Stimulated activated CD8-positive, alpha-beta memory T cell treated with anti-CD3 and anti-CD28 coated beads, Interleukin-15, amount 100 ng/mL, for 24 hours (primary cell): ENCODE measurements at regions not wholly inside any gene's neighbourhood (a gene's known extent, or its start where the extent isn't known, plus 50 kb on each side); places are given as distances from the start of the nearest gene placed in this dataset.

Source experiments
- DNase-seq: peaks from one replicate; pipeline ENCODE4 v3.0.0-alpha.2; 2020; ENCODE audit warnings: low read depth

DNA sequence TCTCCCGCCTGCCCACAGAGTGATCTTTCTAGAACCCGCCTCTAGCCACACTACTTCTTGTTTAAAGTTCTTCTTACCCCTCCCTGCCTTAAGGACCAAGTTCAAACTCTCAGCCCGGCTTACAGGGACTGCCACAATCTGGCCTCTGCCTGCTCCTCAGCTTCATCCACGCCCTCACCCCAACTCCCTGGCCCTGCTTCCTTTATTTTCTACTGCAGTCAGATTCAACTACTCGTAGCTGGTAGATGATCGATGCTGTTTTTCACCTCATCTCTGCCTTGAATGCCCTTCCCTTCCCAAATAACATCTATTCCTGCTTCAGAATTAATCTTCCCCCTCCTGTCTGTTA, 508.5 kb downstream of the RPS24 start:
- no peak for DNase-seq

DNA sequence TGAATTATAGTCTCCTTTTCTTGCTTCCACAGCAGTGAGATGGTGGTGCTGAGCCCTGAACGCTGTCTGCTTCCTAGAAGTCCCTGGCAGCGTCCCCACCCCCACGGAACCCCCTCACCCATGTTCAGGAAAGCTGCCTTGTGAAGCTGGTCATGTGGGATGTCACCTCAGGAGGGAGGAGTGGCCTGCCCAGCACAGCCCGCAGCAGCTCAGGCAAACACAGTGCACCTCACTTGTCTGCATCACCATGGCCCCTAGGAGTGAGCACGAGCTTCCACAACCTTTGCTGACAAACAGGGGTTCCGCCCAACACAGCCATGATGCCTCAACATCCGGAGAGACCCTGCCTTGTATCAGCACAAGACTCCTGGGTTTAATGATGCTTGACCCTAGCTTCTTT, 508.9 kb downstream of the RPS24 start:
- no peak for DNase-seq

DNA sequence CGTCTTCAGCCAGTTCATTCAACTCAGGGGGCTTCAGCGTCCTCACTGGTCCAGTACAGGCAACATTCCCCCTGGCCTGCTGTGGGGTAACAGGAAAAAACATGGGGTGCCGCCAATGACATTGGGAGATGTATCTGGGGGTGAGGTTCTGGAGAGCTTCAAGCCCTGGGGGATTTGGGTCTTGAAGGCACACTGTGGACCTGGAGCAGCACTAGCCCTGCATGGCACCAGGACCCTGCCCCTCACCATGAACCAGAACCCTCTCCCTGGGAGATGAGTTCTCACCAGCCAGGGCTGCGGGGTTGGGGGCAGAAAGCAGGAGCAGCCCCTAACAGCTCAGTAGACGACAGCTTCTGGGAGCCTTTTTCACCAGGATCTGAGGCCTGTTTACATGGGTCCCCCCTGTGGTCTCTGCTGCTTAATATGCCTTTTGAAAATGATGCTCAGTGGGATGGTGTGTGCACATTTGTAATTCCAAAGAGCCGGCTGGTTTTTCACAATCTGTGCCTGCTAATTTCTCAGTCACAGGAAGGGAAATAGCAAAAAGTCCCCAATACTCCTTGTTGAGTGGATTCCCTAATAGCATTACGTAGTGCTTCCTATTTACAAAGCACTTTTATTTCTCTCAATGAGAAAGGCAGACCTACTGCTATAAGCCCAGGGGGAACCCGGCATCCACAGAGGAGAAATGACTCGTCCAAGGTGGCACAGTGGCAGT, 509.5 kb downstream of the RPS24 start:
- no peak for DNase-seq

DNA sequence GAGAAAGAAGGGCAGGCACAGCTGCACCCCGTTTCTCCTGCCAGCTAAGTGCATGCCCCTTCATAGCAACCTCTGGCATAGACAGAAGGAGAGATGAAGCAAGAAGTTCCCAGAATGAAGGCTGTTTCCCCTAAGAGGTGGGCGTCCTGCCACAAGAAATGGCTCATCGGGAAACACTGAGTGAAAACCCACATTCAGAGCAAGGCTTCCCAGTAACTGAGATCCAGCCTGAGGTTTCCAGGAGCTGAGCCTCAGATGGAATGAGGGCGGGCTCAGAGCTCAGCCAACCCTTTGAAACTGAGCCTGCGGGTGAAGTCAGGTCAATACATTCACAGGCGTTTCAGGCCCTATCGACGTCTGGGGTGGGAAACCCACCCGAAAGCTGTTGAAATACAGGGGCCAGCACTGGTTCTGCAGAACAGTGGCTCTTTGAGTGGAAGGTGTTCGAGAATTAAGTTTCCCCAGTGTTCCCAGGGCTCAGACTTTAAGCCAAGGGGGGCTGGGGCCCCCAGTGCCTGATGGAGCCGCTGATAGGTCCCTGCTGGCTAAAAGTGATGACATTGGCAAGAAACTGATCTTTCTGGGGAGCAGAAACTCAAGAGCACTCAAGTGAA, 510.2 kb downstream of the RPS24 start:
- DNase-seq: no peak

DNA sequence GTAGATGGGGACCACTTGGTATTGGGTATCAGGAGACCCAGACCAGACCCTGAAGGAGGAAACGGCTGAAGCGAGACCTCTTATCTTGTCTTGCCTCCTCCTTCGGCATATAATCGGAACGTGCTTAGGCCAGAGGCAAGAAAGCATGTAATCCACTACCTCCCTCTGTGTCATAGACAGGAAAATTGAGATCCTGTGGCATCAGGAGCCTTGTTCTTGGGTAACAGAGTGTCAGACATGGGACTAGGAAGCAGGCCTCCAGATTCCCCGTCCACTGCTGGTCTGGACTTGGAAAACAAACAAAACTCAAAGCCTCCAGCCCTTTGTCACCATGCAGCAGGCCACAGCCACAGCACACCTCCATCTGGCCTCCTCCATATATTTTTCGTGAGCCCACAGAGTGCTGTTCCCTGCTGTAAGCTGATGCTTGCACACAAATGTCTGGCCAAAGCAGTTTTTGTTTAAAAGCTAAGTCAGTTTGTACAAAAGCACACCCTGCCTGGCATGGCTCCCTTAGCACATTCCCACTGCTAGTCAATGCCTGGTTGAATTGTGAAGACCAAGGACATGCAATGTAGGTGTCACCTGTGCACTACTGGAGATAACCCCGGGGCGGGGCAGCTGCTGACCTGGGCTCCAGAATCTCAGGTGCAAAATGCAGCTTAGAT, 510.9 kb downstream of the RPS24 start:
- DNase-seq: no peak

DNA sequence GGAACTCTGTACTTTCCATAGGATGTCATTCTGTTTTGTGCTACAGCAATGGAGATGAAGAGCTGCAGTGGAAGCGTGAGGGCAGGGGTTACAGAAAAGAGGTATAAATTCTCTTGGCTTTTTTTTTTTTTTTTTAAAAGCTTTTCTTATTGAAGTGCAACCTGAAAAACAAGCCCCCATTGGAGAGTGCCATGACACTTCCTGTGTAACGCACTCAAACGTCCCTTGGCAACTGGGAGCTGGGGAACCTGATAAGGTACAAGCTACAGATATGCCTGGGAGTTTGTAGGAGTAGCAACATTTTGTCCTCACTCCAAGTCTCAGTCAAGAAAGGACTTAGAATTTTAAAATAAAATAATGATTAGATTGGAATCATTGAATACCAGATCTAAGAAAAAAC, 512.1 kb downstream of the RPS24 start:
- DNase-seq: no peak

DNA sequence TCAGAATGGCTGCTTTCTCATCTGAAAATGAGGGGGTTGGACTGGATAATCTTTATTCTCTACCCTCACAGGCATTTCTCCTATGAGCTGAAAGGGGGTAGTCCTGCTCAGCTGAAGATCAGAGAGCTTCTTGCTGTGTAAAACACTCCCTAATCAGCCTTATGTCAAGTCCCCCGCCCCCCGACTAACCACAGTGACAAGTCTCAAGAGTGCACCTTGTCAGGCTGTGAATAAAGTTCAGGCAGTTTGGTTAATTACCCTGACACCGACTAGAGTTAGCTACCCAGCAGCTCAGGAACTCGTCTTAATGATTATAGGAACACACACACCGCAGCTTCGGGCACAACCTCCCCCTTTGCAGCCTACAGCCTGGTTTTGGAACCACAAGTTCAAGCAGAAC, 513.7 kb downstream of the RPS24 start:
- no peak for DNase-seq

DNA sequence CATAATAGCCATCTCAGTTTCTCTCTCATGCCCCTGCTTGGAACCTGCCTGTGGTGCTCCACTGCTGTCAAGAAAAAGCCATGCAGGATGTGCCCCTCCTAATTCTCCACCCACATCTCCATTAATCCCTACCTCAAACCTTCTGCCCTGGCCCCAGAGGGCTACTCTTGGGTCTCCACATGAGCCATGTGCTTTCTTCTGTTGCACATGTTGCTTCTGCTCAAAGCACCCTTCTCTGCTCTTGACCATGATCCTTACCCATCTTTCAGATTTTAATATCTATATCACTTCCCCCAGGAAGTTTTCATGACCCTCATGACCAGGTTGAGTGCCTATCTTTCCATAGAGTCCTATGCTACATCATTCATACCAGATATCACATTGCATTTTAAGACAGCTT, 514.2 kb downstream of the RPS24 start:
- DNase-seq: no peak

DNA sequence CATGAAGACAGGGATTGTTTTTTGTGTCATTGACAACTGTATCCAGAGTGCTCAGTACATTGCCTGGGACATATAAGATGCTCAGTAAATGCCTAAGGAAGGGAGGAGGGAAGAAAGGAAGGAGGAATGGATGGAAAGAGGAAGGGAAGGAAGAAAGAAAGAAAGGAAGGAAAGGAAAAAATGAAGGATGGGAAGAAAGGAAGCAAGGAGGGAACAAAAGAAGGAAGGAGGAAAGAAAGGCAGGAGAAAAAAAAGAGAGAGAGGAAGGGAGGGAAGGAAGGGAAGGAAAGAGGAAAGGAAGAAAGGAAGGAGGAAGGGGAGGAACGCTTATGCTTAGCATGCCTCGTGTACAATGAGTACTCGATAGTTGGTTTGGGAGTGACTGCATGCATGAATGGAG, 514.7 kb downstream of the RPS24 start:
- no peak for DNase-seq

DNA sequence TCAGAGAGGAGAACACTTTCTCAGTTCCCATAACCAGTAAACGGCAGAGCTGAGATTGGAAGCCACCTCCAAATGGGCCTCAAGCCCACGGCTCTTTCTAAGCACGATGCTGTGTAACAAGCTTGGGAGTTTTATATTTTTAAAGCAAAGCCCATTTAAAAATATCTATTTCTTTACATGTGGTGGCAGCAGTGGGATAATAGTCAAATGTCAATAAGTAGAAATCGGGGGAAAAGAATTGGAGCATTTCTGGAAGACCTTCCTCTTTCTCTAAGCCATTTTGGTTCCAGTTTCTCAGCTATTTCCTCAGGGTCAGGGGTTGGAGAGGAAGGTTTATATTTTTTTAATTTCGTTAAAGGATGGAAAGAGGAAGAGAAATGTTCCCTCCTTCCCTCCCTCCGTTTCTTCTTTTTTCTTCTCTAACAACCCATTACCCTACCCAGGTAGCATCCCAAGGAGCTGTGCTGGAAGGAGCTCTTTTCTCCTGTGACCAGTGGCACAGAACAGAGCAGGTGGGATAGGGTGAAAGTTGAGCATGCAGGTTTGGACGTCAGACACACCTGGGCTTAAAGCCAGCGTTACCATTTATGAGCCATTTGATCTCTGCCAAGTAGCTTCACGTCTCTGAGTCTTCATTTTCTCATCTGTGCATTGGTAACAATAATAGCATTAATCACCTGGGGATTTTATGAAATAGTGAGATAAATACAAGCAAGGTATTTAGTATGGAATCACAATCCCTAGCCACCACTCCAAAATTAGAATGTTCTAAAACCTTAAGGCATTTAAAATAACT, 515.7 kb downstream of the RPS24 start:
- no peak for DNase-seq

DNA sequence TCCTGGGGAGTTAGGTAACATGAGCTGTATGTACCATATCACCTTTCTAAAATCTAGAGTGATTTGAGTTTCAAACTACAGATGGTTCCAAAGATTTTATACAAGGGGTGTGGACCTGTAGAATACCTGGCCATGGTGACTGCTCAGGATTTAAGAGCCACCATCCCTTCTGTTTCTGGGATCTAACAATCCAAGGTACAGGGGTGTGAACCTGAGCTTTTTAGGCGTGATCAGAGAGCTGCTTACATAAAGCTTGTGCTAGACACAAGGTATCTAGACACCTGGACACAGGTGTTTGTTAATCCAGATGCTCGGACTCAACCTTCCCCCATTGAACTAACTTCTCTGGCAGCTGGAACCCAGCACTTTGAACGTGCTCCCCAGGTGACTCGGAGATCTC, 516.4 kb downstream of the RPS24 start:
- no peak for DNase-seq

DNA sequence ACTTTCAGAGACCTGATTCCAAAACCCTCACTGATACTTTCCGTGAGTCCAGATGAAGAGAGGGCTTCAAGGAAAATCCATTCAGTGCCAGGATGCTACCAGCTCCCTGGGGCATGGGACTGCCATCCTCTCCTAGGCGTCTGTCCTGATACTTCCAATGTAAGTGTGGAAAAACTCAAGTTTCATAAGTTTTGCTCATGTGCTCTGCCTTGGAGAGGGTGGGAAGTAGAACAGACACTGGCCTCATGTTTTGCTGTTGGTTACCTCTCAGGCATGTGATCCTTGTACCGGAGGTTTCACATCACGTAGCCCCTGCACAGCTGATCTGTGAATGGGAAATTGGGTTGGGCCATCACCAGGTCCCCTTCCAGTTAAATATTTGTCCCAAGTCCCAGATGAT, 517.1 kb downstream of the RPS24 start:
- DNase-seq: no peak

DNA sequence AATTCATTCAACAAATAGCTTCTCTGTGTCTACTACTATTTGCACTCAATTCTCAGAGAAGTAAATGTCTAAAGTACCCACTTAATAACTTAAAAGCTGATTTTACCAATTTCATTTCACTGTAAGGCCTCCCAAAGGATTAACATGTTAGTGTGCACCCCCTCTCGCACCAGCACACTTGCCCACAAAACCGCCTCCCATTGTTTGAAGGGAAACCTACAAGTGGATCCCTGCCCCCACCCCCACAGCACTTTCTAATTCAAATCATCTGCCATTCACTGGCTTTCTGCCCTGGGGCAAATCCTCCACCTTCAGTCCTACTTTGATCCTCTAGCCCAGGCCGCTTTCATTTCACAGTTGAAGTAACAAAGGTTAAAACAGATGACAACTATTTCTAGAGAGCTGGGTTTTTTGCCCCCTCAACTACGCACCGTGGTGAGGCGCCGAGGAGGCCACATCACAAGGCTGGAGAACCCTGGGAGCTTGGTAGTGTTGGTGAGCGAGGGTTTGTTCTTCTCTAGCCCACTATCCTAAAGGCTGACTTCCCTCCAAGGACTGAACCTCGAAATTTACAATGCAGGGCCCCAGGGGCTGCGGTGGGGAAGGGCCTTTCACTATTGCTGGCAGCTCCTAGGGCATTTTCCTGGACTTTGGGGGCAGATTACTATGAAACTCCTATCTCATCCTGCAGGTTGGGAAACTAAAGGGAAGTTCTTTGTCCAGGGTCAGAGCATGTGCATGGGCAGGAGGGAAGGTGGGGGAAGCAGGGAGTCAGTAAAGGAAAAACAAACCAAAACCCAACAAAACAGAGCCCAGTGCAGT, 517.4 kb upstream of the ZMIZ1 start:
- DNase-seq: no peak

DNA sequence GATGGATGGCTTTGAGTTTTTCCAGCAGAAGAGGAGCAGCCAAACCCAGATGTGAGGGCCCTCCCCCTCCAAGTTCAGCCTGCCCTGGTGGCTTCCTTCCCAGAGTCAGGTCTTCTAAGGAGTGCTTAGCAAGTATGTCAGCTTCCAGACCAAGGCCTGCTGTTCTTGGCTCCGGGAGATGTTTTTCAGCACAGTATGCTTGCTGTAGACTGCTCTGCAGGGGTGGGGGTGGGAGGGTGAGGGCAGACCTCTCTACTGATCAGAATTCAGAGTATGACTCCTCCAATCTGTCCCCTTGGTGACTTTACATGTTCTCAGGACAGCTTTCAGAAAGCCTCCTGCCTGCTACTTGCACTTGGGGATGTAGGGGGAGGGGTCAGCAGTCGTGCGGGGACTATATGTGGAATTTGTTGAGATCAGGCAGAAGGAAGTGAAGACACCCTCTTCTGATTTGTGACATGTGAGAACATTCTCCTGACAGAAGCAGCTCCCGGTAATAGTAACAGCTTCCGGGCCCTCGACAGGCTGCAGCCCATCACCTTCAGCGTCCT, 516.4 kb upstream of the ZMIZ1 start:
- no peak for DNase-seq

DNA sequence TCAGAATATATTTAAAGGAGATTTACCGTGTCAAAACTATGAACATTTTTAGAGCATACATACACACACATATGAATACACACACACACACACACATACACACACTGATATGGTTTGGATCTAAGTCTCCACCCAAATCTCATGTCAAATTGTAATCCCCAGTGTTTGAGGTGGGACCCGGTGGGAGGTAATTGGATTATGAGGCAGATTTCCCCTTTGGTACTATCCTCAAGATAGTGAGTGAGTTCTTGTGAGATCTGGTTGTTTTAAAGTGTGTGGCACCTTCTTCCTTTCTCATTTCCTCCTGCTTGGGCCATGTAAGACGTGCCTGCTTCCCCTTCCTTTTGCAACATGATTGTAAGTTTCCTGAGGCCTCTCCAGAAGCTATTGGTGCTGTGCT, 515.0 kb upstream of the ZMIZ1 start:
- DNase-seq: no peak

DNA sequence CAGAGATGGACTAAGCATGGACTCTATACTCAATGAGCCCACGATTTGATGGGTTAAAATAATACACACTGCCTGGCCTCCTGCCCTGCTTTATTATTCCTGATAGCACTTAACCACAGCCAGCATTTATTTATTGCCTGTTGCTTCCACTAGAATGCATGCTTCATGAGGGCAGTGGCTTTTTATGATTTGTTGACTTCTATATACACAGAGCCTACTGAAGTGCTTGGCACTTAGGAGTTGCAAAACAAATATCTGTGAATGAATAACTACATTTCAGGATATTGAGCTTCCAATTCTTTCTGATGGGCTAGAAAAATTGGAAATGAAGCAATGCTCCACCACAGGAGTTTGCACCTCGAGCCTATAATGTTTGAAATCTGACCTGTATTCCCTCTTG, 513.6 kb upstream of the ZMIZ1 start:
- DNase-seq: no peak

DNA sequence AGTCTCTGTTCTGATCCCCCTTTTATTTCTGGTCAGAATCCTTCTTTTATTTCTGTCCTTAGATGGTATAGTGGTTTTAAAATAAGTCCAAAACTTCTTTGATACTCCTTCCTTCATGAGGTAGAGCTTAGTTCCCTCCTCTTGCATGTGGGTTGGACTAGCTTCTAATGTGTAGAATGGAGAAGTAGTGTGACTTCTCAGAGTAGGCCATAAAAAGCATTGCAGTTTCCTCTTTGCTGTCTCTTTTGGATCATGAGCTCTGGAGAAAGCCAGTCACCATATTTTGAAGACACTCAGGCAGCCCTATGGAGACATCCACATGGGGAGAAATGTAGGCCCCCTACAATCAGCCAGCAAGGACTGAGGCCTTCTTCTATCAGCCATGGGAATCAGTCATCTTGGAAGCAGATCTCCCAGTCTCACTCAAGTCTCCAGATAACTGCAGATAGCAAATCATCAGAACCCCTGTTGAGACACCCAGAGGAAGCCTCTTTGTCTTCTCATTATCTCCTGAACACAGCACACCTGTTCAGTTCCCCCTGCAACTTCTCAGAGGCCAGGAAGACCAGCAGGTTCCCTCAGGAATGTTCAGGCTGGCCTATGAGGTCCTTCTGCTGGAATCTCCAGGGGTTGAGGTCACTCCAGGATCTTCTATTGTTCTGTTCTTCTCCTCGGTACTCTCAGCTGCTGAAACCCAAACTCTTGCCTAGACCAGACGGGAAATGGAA, 511.9 kb upstream of the ZMIZ1 start:
- no peak for DNase-seq

DNA sequence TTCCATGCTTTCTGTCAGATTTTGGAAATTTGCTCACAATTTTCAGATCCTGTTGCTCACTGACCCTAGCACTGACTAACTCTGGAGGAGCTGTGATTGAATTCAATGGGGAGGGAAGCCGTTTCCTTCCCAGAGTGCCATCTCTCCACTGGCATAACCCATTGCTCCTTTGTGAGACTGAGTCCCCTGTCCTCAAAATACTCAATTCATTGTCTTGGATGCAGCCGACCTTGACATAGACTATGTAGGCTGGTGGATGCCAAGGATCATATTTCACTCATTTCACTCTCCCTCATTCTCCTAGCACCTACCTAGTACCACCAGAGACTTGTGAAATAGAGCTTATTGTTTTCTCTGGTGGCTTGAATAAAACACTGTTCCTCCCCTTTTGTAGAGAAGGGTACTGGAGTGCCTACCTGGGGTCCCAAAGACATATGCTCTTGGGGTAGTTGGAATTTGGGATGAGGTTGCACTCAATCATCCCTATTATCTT, 511.3 kb upstream of the ZMIZ1 start:
- no peak for DNase-seq

DNA sequence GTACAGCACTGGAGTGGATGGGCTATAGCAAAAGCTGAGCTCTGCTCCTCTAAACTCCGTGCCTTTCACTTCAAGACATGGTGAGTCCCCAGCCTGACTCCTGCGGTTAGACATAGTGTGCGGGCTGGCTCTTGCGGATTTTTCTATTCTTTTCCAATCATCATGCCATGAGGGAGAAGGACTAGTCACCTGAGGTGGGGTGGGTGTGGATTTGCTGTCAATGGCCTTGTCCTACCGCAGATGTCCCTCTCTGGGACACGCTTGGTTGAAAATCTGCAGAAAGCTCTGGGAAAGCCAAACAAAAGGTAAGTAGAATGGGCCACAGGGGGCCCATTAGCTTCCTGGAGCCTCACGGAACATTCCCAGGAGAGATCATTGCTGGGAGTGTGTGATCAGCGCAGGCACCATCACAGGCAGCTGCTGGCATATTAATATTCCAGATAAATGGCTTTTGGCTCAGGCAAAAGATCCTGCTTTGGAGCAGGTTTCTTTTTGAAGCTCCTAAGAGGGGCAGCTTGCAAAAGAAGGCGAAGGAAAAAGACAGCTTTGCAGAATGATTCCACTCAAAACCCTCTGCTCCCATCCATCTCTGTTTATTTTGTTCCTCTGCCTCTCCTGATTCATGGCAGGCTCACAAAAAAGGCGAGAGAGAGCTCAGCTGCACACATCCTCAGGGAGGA, 509.0 kb upstream of the ZMIZ1 start:
- DNase-seq: no peak

DNA sequence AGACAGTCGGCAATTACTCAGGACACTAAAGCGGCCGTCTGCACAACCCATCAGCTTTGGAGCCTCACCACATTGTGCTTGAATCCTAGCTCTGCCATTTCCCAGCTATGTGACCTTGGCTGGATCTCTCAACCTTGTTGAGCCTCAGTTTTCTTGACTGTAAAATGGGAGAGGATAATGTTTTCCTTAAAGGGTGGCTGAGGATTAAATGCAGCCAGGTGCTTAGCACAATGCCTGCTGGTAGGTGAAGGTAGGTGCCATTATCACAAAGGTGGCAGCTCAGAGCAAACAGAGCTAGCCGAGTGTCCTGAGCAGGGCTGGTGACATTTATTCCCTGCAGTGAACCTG, 508.5 kb upstream of the ZMIZ1 start:
- no peak for DNase-seq
